ENCODE measurements at regions not wholly inside any gene's neighbourhood (a gene's known extent, or its start where the extent isn't known, plus 50 kb on each side); places are given as distances from the start of the nearest gene placed in this dataset.
"Not testable (repeated sequence)": the region's sequence is repeated elsewhere in the genome, so short reads cannot be mapped to it uniquely, and the experiment has no call there.

GRCh38 chr7:79531905-79532664 lies 78.6 kb upstream of the MAGI2 start:
- DNase-seq: no peak

- DNase-seq: no peak
Observed at GRCh38 chr7:79531116-79531515, 77.6 kb upstream of the MAGI2 start.

GRCh38 chr7:79529881-79530235 lies 76.4 kb upstream of the MAGI2 start:
- DNase-seq: no peak

- DNase-seq: no peak
Observed at GRCh38 chr7:79529214-79529880, 75.9 kb upstream of the MAGI2 start.

- DNase-seq: no peak
Observed at GRCh38 chr7:79528421-79528820, 75.0 kb upstream of the MAGI2 start.

GRCh38 chr7:79524048-79524447 lies 70.6 kb upstream of the MAGI2 start:
- DNase-seq: no peak

GRCh38 chr7:79523436-79523835 lies 70.0 kb upstream of the MAGI2 start:
- no peak for DNase-seq

- DNase-seq: no peak
Observed at GRCh38 chr7:79520543-79520942, 67.1 kb upstream of the MAGI2 start.

- DNase-seq: no peak
Observed at GRCh38 chr7:79515358-79515757, 61.9 kb upstream of the MAGI2 start.

GRCh38 chr7:79513261-79513660 lies 59.8 kb upstream of the MAGI2 start:
- DNase-seq: no peak

- DNase-seq: no peak
Observed at GRCh38 chr7:79512261-79512660, 58.8 kb upstream of the MAGI2 start.

GRCh38 chr7:79511056-79511455 lies 57.6 kb upstream of the MAGI2 start:
- DNase-seq: not testable (repeated sequence)

GRCh38 chr7:79507131-79507530 lies 53.7 kb upstream of the MAGI2 start:
- DNase-seq: no peak

GRCh38 chr7:79506481-79506880 lies 53.0 kb upstream of the MAGI2 start:
- DNase-seq: no peak

GRCh38 chr7:79504607-79505389 lies 51.3 kb upstream of the MAGI2 start:
- DNase-seq: no peak

Data from hematopoietic multipotent progenitor cell treated with erythropoietin and hydrocortisone succinate and interleukin-3 and kit ligand, for 4 days (in vitro differentiated cells).